ENCODE measurements at regions not wholly inside any gene's neighbourhood (a gene's known extent, or its start where the extent isn't known, plus 50 kb on each side); places are given as distances from the start of the nearest gene placed in this dataset.

DNA sequence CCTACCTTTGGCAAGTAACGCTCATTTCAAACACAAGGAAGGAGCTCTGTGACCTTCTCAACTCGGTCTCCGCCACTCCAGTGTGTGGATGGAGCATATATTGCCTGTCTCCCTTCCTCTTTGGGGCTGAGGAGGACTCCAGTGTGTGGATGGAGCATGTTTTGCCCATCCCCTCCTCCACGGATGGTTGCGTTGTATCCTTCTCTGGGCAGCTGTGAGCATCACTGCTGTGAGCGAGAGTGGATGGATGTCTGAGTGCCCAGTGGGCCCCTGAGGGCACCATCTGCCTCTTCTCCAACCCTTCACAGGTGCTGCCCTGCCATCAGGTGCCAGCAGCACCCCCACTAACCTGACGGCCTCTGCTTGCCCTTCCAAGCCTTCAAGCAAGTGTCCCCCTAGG is 186.2 kb downstream of the TEX29 start:
- no peak for TF ChIP-seq CTCF (optimal IDR thresholded peaks at IDR 0.05 in 1 of 3, IDR thresholded peaks at IDR 0.05 in 1 of 3, conservative IDR thresholded peaks at IDR 0.05 in 1 of 3; ENCODE audit: extremely low read depth in 1 of 3, insufficient read depth in 2 of 3, low read length in 3 of 3)
- no peak for TF ChIP-seq EZH2 (IDR thresholded peaks at IDR 0.05; ENCODE audit: low read length)

Data from keratinocyte (primary cell).